ENCODE measurements at regions not wholly inside any gene's neighbourhood (a gene's known extent, or its start where the extent isn't known, plus 50 kb on each side); places are given as distances from the start of the nearest gene placed in this dataset.

- H3K79me2 ChIP-seq (replicated peaks; ENCODE audit: insufficient read depth, low read length) = no peaks in the 10 kb centered on the region
- no peaks in the 10 kb centered on the region for H3K9me3 ChIP-seq (ENCODE audit: low read length)
- no peak for TF ChIP-seq MXI1 (conservative IDR thresholded peaks at IDR 0.05; ENCODE audit: poor library complexity, severe bottlenecking)
- TF ChIP-seq REST (IDR thresholded peaks at IDR 0.05; ENCODE audit: borderline replicate concordance) = no peak
- no peak for TF ChIP-seq EP300 (conservative IDR thresholded peaks at IDR 0.05; ENCODE audit: poor library complexity, severe bottlenecking)
- no peak for TF ChIP-seq RAD21 (conservative IDR thresholded peaks at IDR 0.05)
- no peak for TF ChIP-seq SMC3 (conservative IDR thresholded peaks at IDR 0.05; ENCODE audit: poor library complexity)
- no peak for TF ChIP-seq POLR2AphosphoS5 (IDR thresholded peaks at IDR 0.05)
- TF ChIP-seq EZH2 (IDR thresholded peaks at IDR 0.05; ENCODE audit: borderline replicate concordance, insufficient read depth, low read length, poor library complexity, severe bottlenecking) = no peak
- TF ChIP-seq, protein P1, sequence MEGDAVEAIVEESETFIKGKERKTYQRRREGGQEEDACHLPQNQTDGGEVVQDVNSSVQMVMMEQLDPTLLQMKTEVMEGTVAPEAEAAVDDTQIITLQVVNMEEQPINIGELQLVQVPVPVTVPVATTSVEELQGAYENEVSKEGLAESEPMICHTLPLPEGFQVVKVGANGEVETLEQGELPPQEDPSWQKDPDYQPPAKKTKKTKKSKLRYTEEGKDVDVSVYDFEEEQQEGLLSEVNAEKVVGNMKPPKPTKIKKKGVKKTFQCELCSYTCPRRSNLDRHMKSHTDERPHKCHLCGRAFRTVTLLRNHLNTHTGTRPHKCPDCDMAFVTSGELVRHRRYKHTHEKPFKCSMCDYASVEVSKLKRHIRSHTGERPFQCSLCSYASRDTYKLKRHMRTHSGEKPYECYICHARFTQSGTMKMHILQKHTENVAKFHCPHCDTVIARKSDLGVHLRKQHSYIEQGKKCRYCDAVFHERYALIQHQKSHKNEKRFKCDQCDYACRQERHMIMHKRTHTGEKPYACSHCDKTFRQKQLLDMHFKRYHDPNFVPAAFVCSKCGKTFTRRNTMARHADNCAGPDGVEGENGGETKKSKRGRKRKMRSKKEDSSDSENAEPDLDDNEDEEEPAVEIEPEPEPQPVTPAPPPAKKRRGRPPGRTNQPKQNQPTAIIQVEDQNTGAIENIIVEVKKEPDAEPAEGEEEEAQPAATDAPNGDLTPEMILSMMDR (IDR thresholded peaks at IDR 0.05; ENCODE audit: poor library complexity, severe bottlenecking) = no peak
- TF ChIP-seq TAF1 (IDR thresholded peaks at IDR 0.05; ENCODE audit: low read depth) = no peak
- no peaks in the 10 kb centered on the region for H3K9me2 ChIP-seq (ENCODE audit: insufficient read depth, low read length)
- no peak overlapping the region for H3K9ac ChIP-seq (ENCODE audit: low read length)
- H3K4me2 ChIP-seq (ENCODE audit: low read length) = no peak overlapping the region
- no peak overlapping the region for H3K4me3 ChIP-seq (ENCODE audit: low read length)
- H3K27me3 ChIP-seq (ENCODE audit: insufficient read depth, low read depth, low read length) = no peaks in the 10 kb centered on the region
- H3K27ac ChIP-seq (ENCODE audit: low read length) = no peak overlapping the region
- H4K20me1 ChIP-seq (ENCODE audit: insufficient read depth) = no peaks in the 10 kb centered on the region
- no peaks in the 10 kb centered on the region for H3K36me3 ChIP-seq (ENCODE audit: insufficient read depth, low read length)
- no peak overlapping the region for H2AFZ ChIP-seq (ENCODE audit: low read depth, low read length)
- H3F3A ChIP-seq (ENCODE audit: insufficient read depth, low read length, poor library complexity, severe bottlenecking) = no peaks in the 10 kb centered on the region
Measured at GRCh38 chr2:37795456-37795855, 124.0 kb upstream of the CDC42EP3 start.

DNA sequence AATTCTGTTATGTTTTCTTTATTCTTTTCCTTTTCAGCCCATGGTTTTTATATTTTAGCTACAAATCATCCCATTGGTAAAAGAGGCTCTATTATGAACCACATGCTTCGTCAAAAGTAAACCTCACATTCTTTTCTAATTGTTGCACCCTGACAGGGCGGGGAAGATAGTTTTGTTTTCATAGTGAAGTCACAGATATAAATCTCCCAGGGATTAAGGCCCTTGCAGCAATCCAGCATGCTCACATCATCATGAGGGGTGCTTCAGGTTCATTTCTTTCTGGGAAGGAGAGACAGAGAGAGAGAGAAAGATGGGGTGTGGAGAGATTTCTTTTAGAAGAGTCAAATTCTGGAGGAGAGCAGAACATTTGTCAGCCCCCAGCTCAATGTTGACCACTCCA lies 124.5 kb upstream of the CDC42EP3 start:
- H3K9me3 ChIP-seq (ENCODE audit: low read length) = no peaks in the 10 kb centered on the region
- no peak for TF ChIP-seq RAD21 (conservative IDR thresholded peaks at IDR 0.05)
- TF ChIP-seq MXI1 (conservative IDR thresholded peaks at IDR 0.05; ENCODE audit: poor library complexity, severe bottlenecking) = no peak
- no peak overlapping the region for H3K4me3 ChIP-seq (ENCODE audit: low read length)
- no peak overlapping the region for H3K4me2 ChIP-seq (ENCODE audit: low read length)
- H3K36me3 ChIP-seq (ENCODE audit: insufficient read depth, low read length) = no peaks in the 10 kb centered on the region
- H3K27me3 ChIP-seq (ENCODE audit: insufficient read depth, low read depth, low read length) = no peaks in the 10 kb centered on the region
- H2AFZ ChIP-seq (ENCODE audit: low read depth, low read length) = no peak overlapping the region
- H3K79me2 ChIP-seq (replicated peaks; ENCODE audit: insufficient read depth, low read length) = no peaks in the 10 kb centered on the region
- no peak overlapping the region for H3K27ac ChIP-seq (ENCODE audit: low read length)
- H4K20me1 ChIP-seq (ENCODE audit: insufficient read depth) = no peaks in the 10 kb centered on the region
- no peak overlapping the region for H3K9ac ChIP-seq (ENCODE audit: low read length)
- H3K9me2 ChIP-seq (ENCODE audit: insufficient read depth, low read length) = no peaks in the 10 kb centered on the region
- no peaks in the 10 kb centered on the region for H3F3A ChIP-seq (ENCODE audit: insufficient read depth, low read length, poor library complexity, severe bottlenecking)

DNA sequence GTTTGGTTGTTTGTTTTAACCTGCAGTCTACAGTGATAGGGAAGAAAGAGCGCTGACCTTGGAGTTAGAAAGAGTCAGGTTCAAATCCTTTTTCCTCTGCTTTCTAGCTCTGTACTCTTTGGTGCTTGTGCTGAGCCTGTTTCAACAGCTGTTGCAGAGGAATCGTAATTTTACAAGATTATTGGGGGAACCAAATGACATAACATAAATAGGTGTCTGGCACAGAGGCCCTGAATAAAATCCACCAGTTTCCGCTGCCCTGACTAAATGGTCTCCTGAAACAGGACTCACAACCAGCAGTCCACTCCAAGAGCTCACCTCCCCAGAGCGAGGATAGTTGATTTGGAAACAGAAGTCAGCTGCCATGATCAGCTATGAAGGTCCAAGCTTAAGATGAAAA lies 125.0 kb upstream of the CDC42EP3 start:
- Histone ChIP-seq H3F3A (ENCODE audit: insufficient read depth, low read length, poor library complexity, severe bottlenecking) (no peaks in the 10 kb centered on the region), H3K27ac (ENCODE audit: low read length) (no peak overlapping the region), H3K27me3 (ENCODE audit: insufficient read depth, low read depth, low read length) (no peaks in the 10 kb centered on the region), H3K9me3 (ENCODE audit: low read length) (no peaks in the 10 kb centered on the region), H3K36me3 (ENCODE audit: insufficient read depth, low read length) (no peaks in the 10 kb centered on the region), H2AFZ (ENCODE audit: low read depth, low read length) (no peak overlapping the region), H4K20me1 (ENCODE audit: insufficient read depth) (no peaks in the 10 kb centered on the region), H3K4me3 (ENCODE audit: low read length) (no peak overlapping the region), H3K79me2 (replicated peaks; ENCODE audit: insufficient read depth, low read length) (no peaks in the 10 kb centered on the region), H3K9me2 (ENCODE audit: insufficient read depth, low read length) (no peaks in the 10 kb centered on the region), H3K9ac (ENCODE audit: low read length) (no peak overlapping the region), H3K4me2 (ENCODE audit: low read length) (no peak overlapping the region)
- TF ChIP-seq TAF1 (IDR thresholded peaks at IDR 0.05; ENCODE audit: low read depth) = no peak

Data from neural cell (in vitro differentiated cells).